SK-N-SH treated with all-trans-retinoic acid at 6 μM for 48 hours (cell line): ENCODE measurements at regions not wholly inside any gene's neighbourhood (a gene's known extent, or its start where the extent isn't known, plus 50 kb on each side); places are given as distances from the start of the nearest gene placed in this dataset.

Experiments used
- ARNTL ChIP-seq: fragments of 450-650 bp; formaldehyde crosslinking; IDR thresholded peaks from 2 replicates; pipeline ENCODE4 v1.5.0; 2020; ENCODE audit warnings: low read depth, mild to moderate bottlenecking, moderate library complexity, borderline replicate concordance
- ESRRG ChIP-seq: fragments of 250-450 bp; sonication (Bioruptor Pico); IDR thresholded peaks from 2 replicates; pipeline ENCODE4 v1.6.1; 2021; ENCODE audit warnings: mild to moderate bottlenecking
- OSR1 ChIP-seq: fragments of 250-450 bp; sonication (Bioruptor Pico); IDR thresholded peaks from 2 replicates; pipeline ENCODE4 v1.8.0; 2022; ENCODE audit warnings: moderate library complexity, mild to moderate bottlenecking, inconsistent platforms
- PATZ1 ChIP-seq: fragments of 250-450 bp; sonication (Bioruptor Pico); IDR thresholded peaks from 2 replicates; pipeline ENCODE4 v1.8.0; 2020; ENCODE audit warnings: mild to moderate bottlenecking, moderate library complexity, borderline replicate concordance
- PPARA ChIP-seq: fragments of 250-450 bp; sonication (Bioruptor Pico); IDR thresholded peaks from 2 replicates; pipeline ENCODE4 v1.5.0; 2020; ENCODE audit warnings: mild to moderate bottlenecking, borderline replicate concordance
- ZFP3 ChIP-seq: fragments of 250-450 bp; sonication (Bioruptor Pico); IDR thresholded peaks from 2 replicates; pipeline ENCODE4 v1.5.0; 2020; ENCODE audit warnings: mild to moderate bottlenecking, moderate library complexity
- ZNF70 ChIP-seq: fragments of 450-650 bp; formaldehyde crosslinking; IDR thresholded peaks from 2 replicates; pipeline ENCODE4 v1.5.0; 2020; ENCODE audit warnings: mild to moderate bottlenecking, moderate library complexity

- TF ChIP-seq ZNF70 (CRISPR knock-in tag) (no peak), PPARA (no peak), OSR1 (CRISPR knock-in tag) (no peak), ZFP3 (CRISPR knock-in tag) (no peak), ARNTL (no peak), ESRRG (CRISPR knock-in tag) (no peak), PATZ1 (CRISPR knock-in tag) (no peak)
Observed at GRCh38 chr12:42905419-42905705, 315.8 kb upstream of the PRICKLE1 start.
